ENCODE measurements at regions not wholly inside any gene's neighbourhood (a gene's known extent, or its start where the extent isn't known, plus 50 kb on each side); places are given as distances from the start of the nearest gene placed in this dataset.

DNA sequence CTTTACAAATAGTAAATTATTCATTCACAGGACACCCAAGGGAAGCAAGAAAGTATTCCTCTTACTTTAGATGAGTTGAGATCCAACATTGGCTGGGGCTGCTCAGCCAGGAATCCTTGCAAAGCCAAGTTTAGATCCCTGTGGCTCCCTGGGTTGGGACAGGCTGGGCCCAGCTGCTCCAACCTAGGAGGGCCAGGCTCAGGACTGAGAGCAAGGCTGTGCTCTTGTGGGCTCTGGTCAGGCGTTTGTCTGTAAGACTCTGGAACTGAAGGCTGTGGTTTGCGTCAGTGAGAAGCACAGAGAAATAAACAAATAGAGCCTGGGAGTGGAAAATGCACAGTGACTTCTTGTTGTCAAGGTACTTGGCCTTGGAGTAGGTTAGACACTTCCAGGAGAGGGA is 53.2 kb upstream of the TMEM273 start:
- Histone ChIP-seq H3K27me3 (ENCODE audit: insufficient read depth, low read depth) (peaks cover 67% of the 10 kb centered on the region), H4K20me1 (ENCODE audit: insufficient read depth) (no peaks in the 10 kb centered on the region), H3K4me1 (replicated peaks; ENCODE audit: insufficient read depth) (no peaks in the 10 kb centered on the region), H2AFZ (no peak overlapping the region), H3K27ac (no peak overlapping the region), H3F3A (ENCODE audit: insufficient read depth, low read depth) (no peaks in the 10 kb centered on the region), H3K4me3 (no peak overlapping the region), H3K36me3 (ENCODE audit: low read depth) (no peaks in the 10 kb centered on the region), H3K79me2 (ENCODE audit: low read depth) (no peaks in the 10 kb centered on the region), H3K9me3 (ENCODE audit: insufficient read depth, low read depth) (no peaks in the 10 kb centered on the region), H3K4me2 (no peak overlapping the region), H3K9me2 (ENCODE audit: insufficient read depth) (no peaks in the 10 kb centered on the region)
- ChIA-PET CTCF (no interaction called here), POLR2A (ENCODE audit: unreplicated experiment) (no interaction called here)
- TF ChIP-seq EZH2 (IDR thresholded peaks at IDR 0.05; ENCODE audit: low read depth) (no peak), CTCF (conservative IDR thresholded peaks at IDR 0.05) (no peak)
- BruUV-seq (replicated peaks): no TSS peak
- no peak for DNase-seq
- intact Hi-C loops (cut with micrococcal nuclease; ENCODE audit: unreplicated experiment): no loop called here

- DNase-seq: no peak
- Histone ChIP-seq H4K20me1 (ENCODE audit: insufficient read depth) (no peaks in the 10 kb centered on the region), H3K4me1 (replicated peaks; ENCODE audit: insufficient read depth) (no peaks in the 10 kb centered on the region), H2AFZ (no peak overlapping the region), H3K27ac (no peak overlapping the region), H3F3A (ENCODE audit: insufficient read depth, low read depth) (no peaks in the 10 kb centered on the region), H3K9me2 (ENCODE audit: insufficient read depth) (no peaks in the 10 kb centered on the region), H3K27me3 (ENCODE audit: insufficient read depth, low read depth) (peaks cover 67% of the 10 kb centered on the region), H3K36me3 (ENCODE audit: low read depth) (no peaks in the 10 kb centered on the region), H3K9me3 (ENCODE audit: insufficient read depth, low read depth) (no peaks in the 10 kb centered on the region), H3K4me2 (no peak overlapping the region), H3K79me2 (ENCODE audit: low read depth) (no peaks in the 10 kb centered on the region), H3K4me3 (no peak overlapping the region)
- no peak for TF ChIP-seq CTCF (conservative IDR thresholded peaks at IDR 0.05)
- no peak for TF ChIP-seq EZH2 (IDR thresholded peaks at IDR 0.05; ENCODE audit: low read depth)
- no TSS peak for BruUV-seq (replicated peaks)
- POLR2A ChIA-PET (ENCODE audit: unreplicated experiment): no interaction called here
- CTCF ChIA-PET: no interaction called here
- intact Hi-C loops (cut with micrococcal nuclease; ENCODE audit: unreplicated experiment): no loop called here
Measured at GRCh38 chr10:49240946-49241345, 52.8 kb upstream of the TMEM273 start.

Measured in PC-9 (cell line).